ENCODE measurements at regions not wholly inside any gene's neighbourhood (a gene's known extent, or its start where the extent isn't known, plus 50 kb on each side); places are given as distances from the start of the nearest gene placed in this dataset.

DNA sequence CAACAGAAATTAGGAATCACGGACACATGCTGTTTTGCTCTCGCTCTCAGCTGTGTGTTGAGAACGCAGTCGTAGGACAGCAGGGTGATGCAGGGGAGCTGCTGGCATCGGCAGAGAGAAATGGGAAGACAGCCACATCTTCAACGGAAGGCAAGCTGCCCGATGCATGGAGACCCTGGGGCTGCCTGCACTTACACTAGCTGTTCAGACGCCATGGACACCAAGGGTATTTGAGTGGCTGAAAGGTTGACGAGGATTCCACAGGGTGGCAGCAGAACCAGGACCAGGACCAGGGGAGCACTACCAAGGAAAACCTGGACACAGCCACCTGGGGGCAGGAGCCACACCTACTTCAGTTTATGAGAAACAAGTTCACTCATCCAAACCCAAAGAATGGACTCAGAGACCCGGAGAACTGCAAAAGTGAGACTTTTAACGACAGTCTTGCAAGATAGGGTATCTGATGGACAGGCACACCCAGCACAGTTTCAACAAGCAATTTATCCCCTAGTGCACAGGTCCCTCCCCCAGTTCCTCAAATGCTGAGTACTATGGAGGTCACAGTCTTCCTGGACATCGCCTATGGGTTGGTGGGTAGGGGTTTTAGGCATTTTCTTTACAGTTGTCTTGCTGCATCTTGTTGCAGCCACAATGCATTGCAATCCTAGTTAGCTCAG lies 56.3 kb upstream of the ENTPD6 start (continued):
- TF ChIP-seq MXI1 (IDR thresholded peaks at IDR 0.05; ENCODE audit: borderline replicate concordance, low read depth, low read length): no peak
- TF ChIP-seq USF2 (IDR thresholded peaks at IDR 0.05; ENCODE audit: low read depth, low read length): no peak
- TF ChIP-seq CEBPB (IDR thresholded peaks at IDR 0.05; ENCODE audit: low read depth, low read length): no peak

DNA sequence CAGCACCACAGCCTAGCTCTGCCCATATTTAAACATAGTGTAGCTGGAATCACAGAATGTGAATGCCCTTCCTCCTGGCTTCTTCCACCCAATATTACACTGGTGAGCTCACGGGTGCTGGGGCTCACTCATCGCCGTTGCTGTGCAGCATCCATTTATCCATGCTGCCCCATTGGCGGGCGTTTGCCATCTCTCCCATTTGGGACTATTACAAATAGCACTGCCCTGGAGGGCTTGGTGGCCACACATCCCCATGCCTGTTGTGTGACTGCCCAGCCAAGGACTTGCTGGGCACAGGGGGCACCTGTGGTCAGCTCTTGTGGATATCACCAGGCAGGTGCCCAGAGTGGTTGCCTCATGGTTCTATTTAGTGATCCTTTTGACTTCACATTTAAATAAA lies 54.5 kb upstream of the ENTPD6 start:
- H4K5ac ChIP-seq (ENCODE audit: low read depth, low read length): no peak overlapping the region
- peaks cover 2% of the 10 kb centered on the region; the same call in 1 of the 2 replicates for H3K4me1 ChIP-seq (ENCODE audit: control insufficient read depth, insufficient read depth, low read length)
- H3K9me3 ChIP-seq (ENCODE audit: control insufficient read depth, insufficient read depth, low read length): 0 out of 2 replicates have a peak, but pooled peaks cover 2% of the 10 kb centered on the region
- ATAC-seq (ENCODE audit: low read depth) (no peak), DNase-seq (no peak)
- BruUV-seq (replicated peaks): no TSS peak
- WGBS, 2 experiments (ENCODE audit: extremely low coverage in 2 of 2, insufficient read length in 1 of 2): no CpG with 5 or more reads among the region's 5 CpGs
- no peak overlapping the region for H2BK15ac ChIP-seq (ENCODE audit: low read depth, low read length)
- no peak overlapping the region for H3K27ac ChIP-seq (ENCODE audit: insufficient read depth, low read length)
- H3K27me3 ChIP-seq (ENCODE audit: control insufficient read depth, insufficient read depth, low read length): peaks cover 47% of the 10 kb centered on the region
- no peak overlapping the region for H2BK20ac ChIP-seq (ENCODE audit: low read depth, low read length)
- H2AFZ ChIP-seq (replicated peaks; ENCODE audit: low read length, poor library complexity): no peak overlapping the region
- H4K8ac ChIP-seq (ENCODE audit: low read depth in 2 of 2, low read length in 2 of 2): no peak overlapping the region
- ChIA-PET CTCF (interaction anchor here (1.4 kb wide), 1 partner anchor 29 kb away, joined by 3 read pairs; no protein-coding TSS in a partner anchor), POLR2A (ENCODE audit: unreplicated experiment) (no interaction called here)
- no peak overlapping the region for H2AK5ac ChIP-seq (ENCODE audit: low read depth, low read length)
- H3K18ac ChIP-seq (ENCODE audit: low read depth, low read length): no peak overlapping the region
- intact Hi-C loops (cut with micrococcal nuclease): no loop called here
- no peaks in the 10 kb centered on the region for H3K79me1 ChIP-seq (ENCODE audit: low read depth in 1 of 2, low read length in 2 of 2)
- H3K9ac ChIP-seq (ENCODE audit: low read depth, low read length): no peak overlapping the region
- H3K36me3 ChIP-seq (ENCODE audit: control insufficient read depth, insufficient read depth, low read length): no peaks in the 10 kb centered on the region
- H3K4me2 ChIP-seq (ENCODE audit: low read depth, low read length): no peak overlapping the region
- H3K14ac ChIP-seq (replicated peaks; ENCODE audit: low read depth, low read length): no peak overlapping the region
- H3K23ac ChIP-seq (ENCODE audit: low read depth, low read length): no peak overlapping the region
- no peak overlapping the region for H3K4ac ChIP-seq (ENCODE audit: low read depth, low read length)
- no peak overlapping the region for H2AK9ac ChIP-seq (replicated peaks; ENCODE audit: low read depth, low read length, poor library complexity)
- H3K4me3 ChIP-seq (ENCODE audit: insufficient read depth, low read depth, low read length): no peak overlapping the region
- no peaks in the 10 kb centered on the region for H4K20me1 ChIP-seq (ENCODE audit: insufficient read depth, low read length)
- no peak overlapping the region for H2BK5ac ChIP-seq (ENCODE audit: low read depth, low read length, poor library complexity, severe bottlenecking)
- no peak overlapping the region for H3K56ac ChIP-seq (ENCODE audit: extremely low read depth, insufficient read depth, low read length)
- in situ Hi-C loops (cut with MboI; ENCODE audit: low sequenced_read_pairs): no loop called here
- H3K9me1 ChIP-seq (ENCODE audit: insufficient read depth, low read length): no peaks in the 10 kb centered on the region; the same call in 1 of the 2 replicates
- no peak for TF ChIP-seq CEBPB (IDR thresholded peaks at IDR 0.05; ENCODE audit: low read depth, low read length)
- no peak for TF ChIP-seq MAFK (IDR thresholded peaks at IDR 0.05; ENCODE audit: low read depth, low read length)
- TF ChIP-seq USF2 (IDR thresholded peaks at IDR 0.05; ENCODE audit: low read depth, low read length): no peak
- TF ChIP-seq BHLHE40 (IDR thresholded peaks at IDR 0.05; ENCODE audit: low read depth, low read length): no peak
- TF ChIP-seq POLR2A (IDR thresholded peaks at IDR 0.05; ENCODE audit: low read depth, low read length): no peak
- TF ChIP-seq MXI1 (IDR thresholded peaks at IDR 0.05; ENCODE audit: borderline replicate concordance, low read depth, low read length): no peak
- no peak for TF ChIP-seq RCOR1 (IDR thresholded peaks at IDR 0.05; ENCODE audit: insufficient replicate concordance, low read length)
- no peak overlapping the region for H2BK120ac ChIP-seq (ENCODE audit: low read depth, low read length)
- dilution Hi-C loops (cut with HindIII; ENCODE audit: low sequenced_read_pairs, unreplicated experiment): no loop called here
- H4K91ac ChIP-seq (ENCODE audit: insufficient read depth, low read depth, low read length): no peak overlapping the region
